WI38 (cell line): ENCODE measurements at regions not wholly inside any gene's neighbourhood (a gene's known extent, or its start where the extent isn't known, plus 50 kb on each side); places are given as distances from the start of the nearest gene placed in this dataset.

Experiments
- H3K4me3 ChIP-seq: 2 replicates; pipeline ENCODE4 v1.5.1; 2011; ENCODE audit warnings: low read depth, mild to moderate bottlenecking, control low read depth, low read length
- TF ChIP-seq, protein P1 (sequence below): IDR thresholded peaks from 2 replicates; pipeline ENCODE4 v1.5.1; 2012; ENCODE audit warnings: low read depth, mild to moderate bottlenecking, control low read depth, low read length

DNA sequence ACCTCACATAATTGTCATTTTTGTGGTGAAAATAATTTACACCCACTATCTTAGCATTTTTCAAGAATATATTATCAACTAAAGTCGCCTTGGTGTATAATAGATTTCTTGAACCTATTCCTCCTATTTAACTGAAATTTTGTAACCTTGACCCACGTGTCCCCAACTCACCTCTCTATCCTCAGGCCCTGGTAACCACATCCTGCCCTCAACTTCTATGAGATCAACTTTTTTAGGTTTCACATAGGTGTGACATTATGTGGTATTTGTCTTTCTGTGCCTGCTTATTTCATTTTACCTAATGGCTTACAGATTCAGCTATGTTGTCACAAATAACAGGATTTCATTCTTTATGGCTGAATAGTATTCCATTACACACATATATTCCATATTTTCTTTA lies 73.0 kb upstream of the CNTNAP4 start:
- TF ChIP-seq, protein P1, sequence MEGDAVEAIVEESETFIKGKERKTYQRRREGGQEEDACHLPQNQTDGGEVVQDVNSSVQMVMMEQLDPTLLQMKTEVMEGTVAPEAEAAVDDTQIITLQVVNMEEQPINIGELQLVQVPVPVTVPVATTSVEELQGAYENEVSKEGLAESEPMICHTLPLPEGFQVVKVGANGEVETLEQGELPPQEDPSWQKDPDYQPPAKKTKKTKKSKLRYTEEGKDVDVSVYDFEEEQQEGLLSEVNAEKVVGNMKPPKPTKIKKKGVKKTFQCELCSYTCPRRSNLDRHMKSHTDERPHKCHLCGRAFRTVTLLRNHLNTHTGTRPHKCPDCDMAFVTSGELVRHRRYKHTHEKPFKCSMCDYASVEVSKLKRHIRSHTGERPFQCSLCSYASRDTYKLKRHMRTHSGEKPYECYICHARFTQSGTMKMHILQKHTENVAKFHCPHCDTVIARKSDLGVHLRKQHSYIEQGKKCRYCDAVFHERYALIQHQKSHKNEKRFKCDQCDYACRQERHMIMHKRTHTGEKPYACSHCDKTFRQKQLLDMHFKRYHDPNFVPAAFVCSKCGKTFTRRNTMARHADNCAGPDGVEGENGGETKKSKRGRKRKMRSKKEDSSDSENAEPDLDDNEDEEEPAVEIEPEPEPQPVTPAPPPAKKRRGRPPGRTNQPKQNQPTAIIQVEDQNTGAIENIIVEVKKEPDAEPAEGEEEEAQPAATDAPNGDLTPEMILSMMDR: no peak

DNA sequence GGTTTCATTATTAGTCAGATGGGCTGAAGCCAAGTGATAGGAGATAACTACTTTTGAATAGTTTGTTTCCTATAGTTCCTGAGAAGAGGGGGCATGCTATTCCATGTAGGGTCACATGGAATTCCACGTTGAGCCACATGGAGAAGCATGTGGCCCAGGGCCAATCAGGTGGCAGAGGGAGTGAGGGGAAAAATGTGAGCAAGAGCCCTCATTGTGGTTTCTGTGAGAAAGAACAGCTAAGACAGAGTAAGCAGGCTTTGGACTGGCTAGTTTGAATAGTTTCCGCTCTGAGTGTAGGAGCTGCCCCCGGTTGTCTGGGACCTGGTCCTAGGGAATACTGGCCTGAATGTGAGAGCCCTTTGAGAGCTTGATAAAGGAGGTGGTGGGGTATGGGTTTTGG lies 69.9 kb upstream of the CNTNAP4 start:
- TF ChIP-seq, protein P1: no peak
- H3K4me3 ChIP-seq: no peak overlapping the region

More for the DNA sequence above, 73.0 kb upstream of the CNTNAP4 start:
- H3K4me3 ChIP-seq: no peak overlapping the region

GRCh38 chr16:76210157-76210556 lies 67.0 kb upstream of the CNTNAP4 start:
- no peak overlapping the region for H3K4me3 ChIP-seq
- TF ChIP-seq, protein P1: no peak

GRCh38 chr16:76213860-76214259 lies 63.3 kb upstream of the CNTNAP4 start:
- TF ChIP-seq, protein P1: no peak
- H3K4me3 ChIP-seq: no peak overlapping the region

GRCh38 chr16:76214856-76215255 lies 62.3 kb upstream of the CNTNAP4 start:
- TF ChIP-seq, protein P1: no peak
- H3K4me3 ChIP-seq: no peak overlapping the region

- TF ChIP-seq, protein P1: no peak
- H3K4me3 ChIP-seq: no peak overlapping the region
Observed at GRCh38 chr16:76222087-76222486, 55.1 kb upstream of the CNTNAP4 start.

GRCh38 chr16:76222853-76223252 lies 54.3 kb upstream of the CNTNAP4 start:
- H3K4me3 ChIP-seq: no peak overlapping the region
- TF ChIP-seq, protein P1: no peak
